Pancreas (tissue), 10 donors: ENCODE measurements at regions not wholly inside any gene's neighbourhood (a gene's known extent, or its start where the extent isn't known, plus 50 kb on each side); places are given as distances from the start of the nearest gene placed in this dataset.

Experiments
- ATAC-seq, 4 donors: fragments of 200-7000 bp; cut with Tn5 transposase; one replicate each; pipeline versions ENCODE4 v1.8.0 to v1.9.1; 2020; ENCODE audit warnings: mild to moderate bottlenecking in 4 of 4, moderate library complexity in 4 of 4
- DNase-seq, 6 donors: peaks; one replicate each; pipeline ENCODE4 v3.0.0-alpha.2; 2020
- FAIRE-seq: peaks from 2 replicates; lab custom pipeline; 2012; peaks lifted over from hg19 to GRCh38; lab: Jason Lieb, UNC
- H3K27ac ChIP-seq, 4 donors: fragments of 200-600 bp; sonication (generic); 1 replicate in 3 of 4; 2 replicates in 1 of 4; pipeline versions ENCODE4 v1.5.0 to v1.8.0; 2020
- H3K27me3 ChIP-seq, 4 donors: fragments of 200-600 bp; one replicate each; pipeline ENCODE4 v1.8.0; 2021
- H3K36me3 ChIP-seq, 3 donors: fragments of 200-600 bp; sonication (generic) in 1 of 3; one replicate each; pipeline versions ENCODE4 v1.5.0 to v1.8.0; 2020 to 2021
- H3K4me1 ChIP-seq, 3 donors: fragments of 200-600 bp; one replicate each; pipeline ENCODE4 v1.8.0; 2021
- H3K4me3 ChIP-seq, 4 donors: fragments of 200-600 bp; sonication (generic) in 2 of 4; one replicate each; pipeline versions ENCODE4 v1.5.0 to v1.8.0; 2020 to 2021
- H3K9me3 ChIP-seq, 4 donors: fragments of 200-600 bp; one replicate each; pipeline ENCODE4 v1.8.0; 2021
- WGBS, 2 donors: extraction: QIAGEN DNeasy Blood & Tissue Kit; methylation state at CpG; one replicate each; pipeline ENCODE4 v1.1.7; 2013; 5-methylcytosine and 5-hydroxymethylcytosine counted together
- intact Hi-C, 3 donors: fragments of 100-400 bp; cut with DNase I; formaldehyde crosslinking; loops; one replicate each; pipeline versions ENCODE4 v1.11.1 to v1.14.2; 2022
- TF ChIP-seq, protein P1 (sequence below), 4 donors: fragments of 200-600 bp; sonication (generic) in 3 of 4; IDR thresholded peaks; one replicate each; pipeline versions ENCODE4 v1.5.0 to v1.8.0; 2021; ENCODE audit warnings: antibody characterized with exemption in 4 of 4
- donor health status: healthy with polysubstance abuse.
- donor health status: DM: no; HTN: no; CAD: no; lungs with moderate emphysema.
- donor health status: DM: no; HTN: no; CAD: no.
- donor health status: control.
- donor health status: control.
- donor health status: Bipolar disorder and iron deficiency.
- donor health status: DM: yes; HTN: yes; CAD: no.
- donor health status: DM: no; HTN: no; CAD: no.
- donor health status: DM: no; HTN: no; CAD: no.
- donor health status: DM: yes; HTN: yes; CAD: no.

DNA sequence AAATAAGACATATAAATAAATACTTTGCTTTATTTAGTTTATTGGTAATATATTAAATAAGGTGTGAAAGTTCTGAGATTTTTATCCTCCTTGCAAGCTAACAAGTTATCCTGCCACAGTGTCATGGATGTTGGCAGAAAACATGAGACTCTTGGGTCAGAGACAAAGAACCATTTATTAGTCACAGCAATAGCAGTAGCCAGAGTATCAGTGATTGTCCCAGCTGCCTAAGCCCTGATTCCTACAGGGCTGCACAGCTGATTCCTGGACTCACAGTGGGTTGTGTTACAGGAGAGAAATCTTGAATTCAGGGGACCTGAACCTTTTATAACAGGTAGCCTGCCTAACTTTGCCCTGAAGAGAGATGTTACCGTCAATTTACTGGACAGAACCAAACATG is 304.5 kb upstream of the ZNF608 start:
- Histone ChIP-seq H3K4me1 (no peaks in the 10 kb centered on the region), H3K27me3 (no peaks in the 10 kb centered on the region), H3K27ac (no peak overlapping the region), H3K36me3 (no peaks in the 10 kb centered on the region), H3K9me3 (no peaks in the 10 kb centered on the region), H3K4me3 (no peak overlapping the region)
- DNase-seq (no peak), FAIRE-seq (no peak), ATAC-seq (no peak)
- intact Hi-C loops = no loop called here
- TF ChIP-seq, protein P1, sequence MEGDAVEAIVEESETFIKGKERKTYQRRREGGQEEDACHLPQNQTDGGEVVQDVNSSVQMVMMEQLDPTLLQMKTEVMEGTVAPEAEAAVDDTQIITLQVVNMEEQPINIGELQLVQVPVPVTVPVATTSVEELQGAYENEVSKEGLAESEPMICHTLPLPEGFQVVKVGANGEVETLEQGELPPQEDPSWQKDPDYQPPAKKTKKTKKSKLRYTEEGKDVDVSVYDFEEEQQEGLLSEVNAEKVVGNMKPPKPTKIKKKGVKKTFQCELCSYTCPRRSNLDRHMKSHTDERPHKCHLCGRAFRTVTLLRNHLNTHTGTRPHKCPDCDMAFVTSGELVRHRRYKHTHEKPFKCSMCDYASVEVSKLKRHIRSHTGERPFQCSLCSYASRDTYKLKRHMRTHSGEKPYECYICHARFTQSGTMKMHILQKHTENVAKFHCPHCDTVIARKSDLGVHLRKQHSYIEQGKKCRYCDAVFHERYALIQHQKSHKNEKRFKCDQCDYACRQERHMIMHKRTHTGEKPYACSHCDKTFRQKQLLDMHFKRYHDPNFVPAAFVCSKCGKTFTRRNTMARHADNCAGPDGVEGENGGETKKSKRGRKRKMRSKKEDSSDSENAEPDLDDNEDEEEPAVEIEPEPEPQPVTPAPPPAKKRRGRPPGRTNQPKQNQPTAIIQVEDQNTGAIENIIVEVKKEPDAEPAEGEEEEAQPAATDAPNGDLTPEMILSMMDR (IDR thresholded peaks at IDR 0.05) = no peak
- 97 to 100% methylated on average over 1 of the region's 1 CpG for WGBS, 2 donors

DNA sequence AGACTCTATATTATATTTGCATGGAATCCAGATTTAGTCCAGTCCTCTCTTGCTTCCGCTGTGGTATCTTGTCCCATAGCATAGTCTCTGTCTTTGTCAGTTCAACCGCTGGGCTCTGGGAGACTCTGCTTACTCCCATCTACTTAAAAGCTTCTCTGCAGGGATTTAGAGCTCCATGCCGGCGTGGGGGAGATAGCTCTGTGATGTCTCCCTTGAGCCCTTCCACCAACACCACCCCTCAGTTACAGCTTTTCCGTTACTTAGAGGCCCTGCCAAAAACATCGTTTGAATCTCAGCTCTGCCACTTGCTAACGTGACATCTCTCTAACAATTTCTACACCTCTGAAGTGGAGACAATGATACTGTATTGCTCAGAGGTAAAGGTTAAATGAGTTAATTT is 306.1 kb upstream of the ZNF608 start:
- no peak overlapping the region for H3K27ac ChIP-seq
- no peak for ATAC-seq
- H3K9me3 ChIP-seq = no peaks in the 10 kb centered on the region
- no peaks in the 10 kb centered on the region for H3K4me1 ChIP-seq
- 90 to 91% methylated on average over 7 of the region's 7 CpGs for WGBS, 2 donors
- no peaks in the 10 kb centered on the region for H3K36me3 ChIP-seq
- no peak overlapping the region for H3K4me3 ChIP-seq
- intact Hi-C loops = no loop called here
- no peak for FAIRE-seq
- no peak for DNase-seq
- H3K27me3 ChIP-seq = no peaks in the 10 kb centered on the region
- TF ChIP-seq, protein P1 (IDR thresholded peaks at IDR 0.05) = no peak

DNA sequence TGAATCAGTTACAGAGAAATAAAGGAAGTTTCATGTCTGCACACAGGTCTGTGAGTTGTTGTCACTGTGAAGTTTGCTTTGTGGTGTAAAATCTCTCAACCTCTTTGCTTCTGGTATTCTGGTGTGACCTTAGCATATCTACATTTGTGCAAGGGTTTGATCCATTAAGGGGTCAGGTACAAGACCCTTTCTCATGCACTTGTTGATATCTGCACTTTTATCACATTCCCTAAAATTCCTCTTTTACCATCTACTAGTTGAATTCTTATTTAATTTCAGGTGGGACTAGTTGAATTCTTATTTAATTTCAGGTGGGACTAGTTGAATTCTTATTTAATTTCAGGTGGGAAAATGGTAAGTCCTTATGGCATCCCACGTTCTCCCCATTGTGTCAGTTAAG is 306.7 kb upstream of the ZNF608 start:
- WGBS, 2 donors = 77 to 96% methylated on average over 1 of the region's 1 CpG
- Histone ChIP-seq H3K4me1 (no peaks in the 10 kb centered on the region), H3K27me3 (no peaks in the 10 kb centered on the region), H3K4me3 (no peak overlapping the region), H3K27ac (no peak overlapping the region), H3K36me3 (no peaks in the 10 kb centered on the region), H3K9me3 (no peaks in the 10 kb centered on the region)
- DNase-seq (no peak), ATAC-seq (no peak), FAIRE-seq (no peak)
- TF ChIP-seq, protein P1 (IDR thresholded peaks at IDR 0.05) = no peak
- intact Hi-C loops = no loop called here

DNA sequence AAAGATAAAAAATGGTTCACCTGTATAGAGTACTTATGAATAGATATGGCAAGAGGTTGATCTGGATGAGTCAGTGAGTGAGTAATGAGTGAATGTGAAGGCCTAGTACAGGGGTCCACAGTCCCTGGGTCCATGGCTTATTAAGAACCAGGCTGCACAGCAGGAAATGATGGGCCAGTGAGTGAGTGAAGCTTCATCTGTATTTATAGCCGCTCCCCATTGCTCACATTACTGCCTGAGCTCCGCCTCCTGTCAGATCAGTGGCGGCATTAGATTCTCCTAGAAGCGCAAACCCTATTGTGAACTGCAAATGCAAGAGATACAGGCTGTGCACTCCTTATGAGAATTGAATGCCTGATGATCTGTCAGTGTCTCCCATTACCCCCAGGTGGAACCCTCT is 307.7 kb upstream of the ZNF608 start:
- intact Hi-C loops = no loop called here
- TF ChIP-seq, protein P1 (IDR thresholded peaks at IDR 0.05) = no peak
- no peak overlapping the region for H3K27ac ChIP-seq
- no peaks in the 10 kb centered on the region for H3K36me3 ChIP-seq
- H3K27me3 ChIP-seq = no peaks in the 10 kb centered on the region
- no peak overlapping the region for H3K4me3 ChIP-seq
- H3K9me3 ChIP-seq = no peaks in the 10 kb centered on the region
- ATAC-seq (no peak), FAIRE-seq (no peak), DNase-seq (no peak)
- 99 to 100% methylated on average over 4 of the region's 4 CpGs for WGBS, 2 donors
- H3K4me1 ChIP-seq = no peaks in the 10 kb centered on the region

DNA sequence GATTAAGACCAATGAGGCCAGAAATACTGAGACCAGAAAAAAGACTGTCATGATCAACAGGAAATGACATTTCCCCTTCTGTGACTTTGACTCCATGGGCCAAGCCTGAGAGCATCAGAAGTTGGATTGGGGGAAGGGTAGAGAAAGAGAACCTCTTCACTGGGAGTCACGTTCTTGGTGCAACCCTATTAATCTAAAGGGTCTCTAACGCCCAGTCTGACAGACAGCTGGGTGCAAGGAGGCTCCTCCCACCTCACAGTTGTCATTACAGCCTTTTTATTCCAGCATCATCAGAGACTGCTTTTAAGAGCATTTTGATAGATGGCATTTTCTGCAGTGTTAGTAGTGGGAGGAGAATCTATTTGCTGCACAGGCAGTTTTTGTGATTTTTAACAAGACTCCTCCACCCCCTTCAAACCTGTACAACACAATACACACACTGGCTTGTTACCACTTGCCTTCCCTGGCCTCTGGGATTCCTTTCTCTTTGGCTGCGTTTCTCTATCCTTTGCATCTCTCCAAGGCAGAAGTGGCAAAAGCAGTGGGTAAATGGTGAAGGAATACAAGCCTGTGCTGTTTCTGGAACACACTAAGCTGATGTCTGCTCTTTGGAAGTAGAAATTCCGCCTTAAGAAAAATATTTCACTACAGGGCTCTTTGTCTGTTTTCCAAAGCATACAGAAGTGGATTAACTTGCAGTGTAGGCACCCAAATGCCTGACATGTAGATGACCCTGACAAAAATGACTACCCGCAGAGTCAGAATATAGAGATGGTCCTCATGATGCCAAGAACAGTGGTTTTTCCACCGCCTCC is 310.4 kb upstream of the ZNF608 start:
- DNase-seq (no peak), FAIRE-seq (no peak)

More for the DNA sequence above, 310.4 kb upstream of the ZNF608 start:
- ATAC-seq = no peak
- no peak overlapping the region for H3K27ac ChIP-seq
- no peak overlapping the region for H3K4me3 ChIP-seq
- H3K27me3 ChIP-seq = no peaks in the 10 kb centered on the region
- H3K9me3 ChIP-seq = no peaks in the 10 kb centered on the region
- WGBS, 2 donors = 91 to 93% methylated on average over 6 of the region's 6 CpGs
- no peaks in the 10 kb centered on the region for H3K4me1 ChIP-seq
- TF ChIP-seq, protein P1 (IDR thresholded peaks at IDR 0.05) = no peak
- intact Hi-C loops = no loop called here
- H3K36me3 ChIP-seq = no peaks in the 10 kb centered on the region
